HG03103 (cell line): ENCODE measurements at regions not wholly inside any gene's neighbourhood (a gene's known extent, or its start where the extent isn't known, plus 50 kb on each side); places are given as distances from the start of the nearest gene placed in this dataset.

ENCODE experiments used
- ATAC-seq: cut with Tn5 transposase; IDR thresholded peaks from one replicate; pipeline ENCODE4 v1.9.1; 2021; ENCODE audit warnings: low read depth; ENCODE audit not compliant: unreplicated experiment

- no peak for ATAC-seq
Observed at GRCh38 chr11:129292771-129293170, 82.9 kb upstream of the BARX2 start.

- ATAC-seq: no peak
Observed at GRCh38 chr11:129292092-129292491, 83.6 kb upstream of the BARX2 start.

- no peak for ATAC-seq
Observed at GRCh38 chr11:129291546-129291945, 84.1 kb upstream of the BARX2 start.

GRCh38 chr11:129290966-129291365 lies 84.7 kb upstream of the BARX2 start:
- no peak for ATAC-seq

GRCh38 chr11:129289350-129290040 lies 86.2 kb upstream of the BARX2 start:
- ATAC-seq: no peak

- no peak for ATAC-seq
Observed at GRCh38 chr11:129287920-129288319, 87.7 kb upstream of the BARX2 start.

- ATAC-seq: no peak
Observed at GRCh38 chr11:129286813-129287212, 88.8 kb upstream of the BARX2 start.

GRCh38 chr11:129285402-129285786 lies 90.3 kb upstream of the BARX2 start:
- ATAC-seq: no peak

GRCh38 chr11:129283141-129283540 lies 91.0 kb upstream of the ARHGAP32 start:
- ATAC-seq: no peak

- no peak for ATAC-seq
Observed at GRCh38 chr11:129282634-129283033, 90.5 kb upstream of the ARHGAP32 start.

- no peak for ATAC-seq
Observed at GRCh38 chr11:129281471-129282415, 89.6 kb upstream of the ARHGAP32 start.

GRCh38 chr11:129280027-129280811 lies 88.1 kb upstream of the ARHGAP32 start:
- ATAC-seq: no peak

GRCh38 chr11:129279326-129280026 lies 87.4 kb upstream of the ARHGAP32 start:
- ATAC-seq: peak; percentile 60

GRCh38 chr11:129278586-129279319 lies 86.6 kb upstream of the ARHGAP32 start:
- ATAC-seq: peak; percentile 15

GRCh38 chr11:129277198-129277843 lies 85.2 kb upstream of the ARHGAP32 start:
- ATAC-seq: no peak

GRCh38 chr11:129275828-129276227 lies 83.7 kb upstream of the ARHGAP32 start:
- no peak for ATAC-seq

GRCh38 chr11:129273944-129274711 lies 82.0 kb upstream of the ARHGAP32 start:
- no peak for ATAC-seq

GRCh38 chr11:129273322-129273721 lies 81.2 kb upstream of the ARHGAP32 start:
- ATAC-seq: no peak
